ENCODE measurements at regions not wholly inside any gene's neighbourhood (a gene's known extent, or its start where the extent isn't known, plus 50 kb on each side); places are given as distances from the start of the nearest gene placed in this dataset.

GRCh38 chr4:120561648-120562047 lies 360.9 kb downstream of the PRDM5 start:
- WGBS, 2 donors (ENCODE audit: extremely low coverage in 2 of 2, insufficient read length in 2 of 2, insufficient replicate concordance in 1 of 2): no CpG with 5 or more reads among the region's 2 CpGs

GRCh38 chr4:120557372-120557771 lies 365.2 kb downstream of the PRDM5 start:
- Histone ChIP-seq H4K91ac (ENCODE audit: low read depth, low read length, poor library complexity) (no peak overlapping the region), H3K79me1 (ENCODE audit: low read depth, low read length) (no peaks in the 10 kb centered on the region), H3K9ac (ENCODE audit: low read depth, low read length, poor library complexity) (no peak overlapping the region), H3K23ac (ENCODE audit: low read depth, low read length, poor library complexity) (no peak overlapping the region), H3K4me2 (ENCODE audit: insufficient read depth, low read length, poor library complexity, severe bottlenecking) (no peak overlapping the region), H3K14ac (ENCODE audit: low read length) (no peak overlapping the region), H3K27ac (replicated peaks; ENCODE audit: low read length) (no peak overlapping the region), H2BK15ac (ENCODE audit: low read length) (no peak overlapping the region), H2BK12ac (ENCODE audit: low read length) (no peak overlapping the region), H3K36me3 (replicated peaks in 1 of 2; ENCODE audit: control insufficient read depth in 2 of 2, insufficient read depth in 2 of 2, low read length in 2 of 2) (no peaks in the 10 kb centered on the region), H3K18ac (ENCODE audit: low read length) (no peak overlapping the region), H2BK5ac (ENCODE audit: low read length) (no peak overlapping the region), H4K8ac (ENCODE audit: low read depth, low read length) (no peak overlapping the region), H3K4ac (ENCODE audit: low read length) (no peak overlapping the region), H3K27me3 (ENCODE audit: control insufficient read depth in 3 of 3, insufficient read depth in 3 of 3, low read depth in 1 of 3, low read length in 3 of 3) (no peaks in the 10 kb centered on the region), H3K4me3 (ENCODE audit: low read length in 2 of 2) (no peak overlapping the region), H3K4me1 (ENCODE audit: control insufficient read depth in 2 of 2, insufficient read depth in 1 of 2, low read depth in 1 of 2, low read length in 2 of 2) (no peaks in the 10 kb centered on the region), H3K9me3 (replicated peaks in 1 of 2; ENCODE audit: control insufficient read depth in 2 of 2, insufficient read depth in 1 of 2, low read depth in 1 of 2, low read length in 2 of 2) (peaks cover 2 to 5% of the 10 kb centered on the region in 2 donors), H2AFZ (ENCODE audit: low read length) (no peak overlapping the region), H2BK120ac (ENCODE audit: low read depth, low read length) (no peak overlapping the region), H2AK5ac (ENCODE audit: low read depth, low read length) (no peak overlapping the region)
- no peak for DNase-seq (ENCODE audit: low spot score)
- WGBS, 2 donors (ENCODE audit: extremely low coverage in 2 of 2, insufficient read length in 2 of 2, insufficient replicate concordance in 1 of 2): no CpG with 5 or more reads among the region's 2 CpGs

More at GRCh38 chr4:120561648-120562047, 360.9 kb downstream of the PRDM5 start:
- Histone ChIP-seq H4K8ac (ENCODE audit: low read depth, low read length) (no peak overlapping the region), H3K79me1 (ENCODE audit: low read depth, low read length) (no peaks in the 10 kb centered on the region), H3K4ac (ENCODE audit: low read length) (no peak overlapping the region), H2BK120ac (ENCODE audit: low read depth, low read length) (no peak overlapping the region), H3K14ac (ENCODE audit: low read length) (no peak overlapping the region), H2BK5ac (ENCODE audit: low read length) (no peak overlapping the region), H2AK5ac (ENCODE audit: low read depth, low read length) (no peak overlapping the region), H3K9me3 (replicated peaks in 1 of 2; ENCODE audit: control insufficient read depth in 2 of 2, insufficient read depth in 1 of 2, low read depth in 1 of 2, low read length in 2 of 2) (peaks cover 2 to 8% of the 10 kb centered on the region in 2 donors), H2AFZ (ENCODE audit: low read length) (no peak overlapping the region), H3K23ac (ENCODE audit: low read depth, low read length, poor library complexity) (no peak overlapping the region), H3K4me3 (ENCODE audit: low read length in 2 of 2) (no peak overlapping the region), H2BK12ac (ENCODE audit: low read length) (no peak overlapping the region), H3K4me2 (ENCODE audit: insufficient read depth, low read length, poor library complexity, severe bottlenecking) (no peak overlapping the region), H3K18ac (ENCODE audit: low read length) (no peak overlapping the region), H3K9ac (ENCODE audit: low read depth, low read length, poor library complexity) (no peak overlapping the region), H4K91ac (ENCODE audit: low read depth, low read length, poor library complexity) (no peak overlapping the region), H3K27ac (replicated peaks; ENCODE audit: low read length) (no peak overlapping the region), H3K36me3 (replicated peaks in 1 of 2; ENCODE audit: control insufficient read depth in 2 of 2, insufficient read depth in 2 of 2, low read length in 2 of 2) (no peaks in the 10 kb centered on the region), H2BK15ac (ENCODE audit: low read length) (no peak overlapping the region), H3K27me3 (ENCODE audit: control insufficient read depth in 3 of 3, insufficient read depth in 3 of 3, low read depth in 1 of 3, low read length in 3 of 3) (no peaks in the 10 kb centered on the region), H3K4me1 (ENCODE audit: control insufficient read depth in 2 of 2, insufficient read depth in 1 of 2, low read depth in 1 of 2, low read length in 2 of 2) (no peaks in the 10 kb centered on the region)
- DNase-seq (ENCODE audit: low spot score): no peak

- H3K18ac ChIP-seq (ENCODE audit: low read length): no peak overlapping the region
- no peak overlapping the region for H3K4me3 ChIP-seq (ENCODE audit: low read length in 2 of 2)
- no peaks in the 10 kb centered on the region for H3K36me3 ChIP-seq (replicated peaks in 1 of 2; ENCODE audit: control insufficient read depth in 2 of 2, insufficient read depth in 2 of 2, low read length in 2 of 2)
- no peak overlapping the region for H3K27ac ChIP-seq (replicated peaks; ENCODE audit: low read length)
- no peak overlapping the region for H2AFZ ChIP-seq (ENCODE audit: low read length)
- no CpG with 5 or more reads among the region's 2 CpGs for WGBS, 2 donors (ENCODE audit: extremely low coverage in 2 of 2, insufficient read length in 2 of 2, insufficient replicate concordance in 1 of 2)
- H3K4ac ChIP-seq (ENCODE audit: low read length): no peak overlapping the region
- H3K9me3 ChIP-seq (replicated peaks in 1 of 2; ENCODE audit: control insufficient read depth in 2 of 2, insufficient read depth in 1 of 2, low read depth in 1 of 2, low read length in 2 of 2): no peaks in the 10 kb centered on the region
- no peak overlapping the region for H2BK120ac ChIP-seq (ENCODE audit: low read depth, low read length)
- no peak overlapping the region for H3K14ac ChIP-seq (ENCODE audit: low read length)
- no peak overlapping the region for H3K23ac ChIP-seq (ENCODE audit: low read depth, low read length, poor library complexity)
- no peak overlapping the region for H2BK5ac ChIP-seq (ENCODE audit: low read length)
- no peak overlapping the region for H4K91ac ChIP-seq (ENCODE audit: low read depth, low read length, poor library complexity)
- H2BK15ac ChIP-seq (ENCODE audit: low read length): no peak overlapping the region
- no peak overlapping the region for H2BK12ac ChIP-seq (ENCODE audit: low read length)
- H4K8ac ChIP-seq (ENCODE audit: low read depth, low read length): no peak overlapping the region
- no peak overlapping the region for H2AK5ac ChIP-seq (ENCODE audit: low read depth, low read length)
- no peak for DNase-seq (ENCODE audit: low spot score)
- H3K4me1 ChIP-seq (ENCODE audit: control insufficient read depth in 2 of 2, insufficient read depth in 1 of 2, low read depth in 1 of 2, low read length in 2 of 2): no peaks in the 10 kb centered on the region
- no peaks in the 10 kb centered on the region for H3K79me1 ChIP-seq (ENCODE audit: low read depth, low read length)
- H3K9ac ChIP-seq (ENCODE audit: low read depth, low read length, poor library complexity): no peak overlapping the region
- no peak overlapping the region for H3K4me2 ChIP-seq (ENCODE audit: insufficient read depth, low read length, poor library complexity, severe bottlenecking)
- H3K27me3 ChIP-seq (ENCODE audit: control insufficient read depth in 3 of 3, insufficient read depth in 3 of 3, low read depth in 1 of 3, low read length in 3 of 3): no peaks in the 10 kb centered on the region
Measured at GRCh38 chr4:120555058-120555457, 367.5 kb downstream of the PRDM5 start.

- no peaks in the 10 kb centered on the region for H3K27me3 ChIP-seq (ENCODE audit: control insufficient read depth in 3 of 3, insufficient read depth in 3 of 3, low read depth in 1 of 3, low read length in 3 of 3)
- H3K27ac ChIP-seq (replicated peaks; ENCODE audit: low read length): no peak overlapping the region
- H3K4me2 ChIP-seq (ENCODE audit: insufficient read depth, low read length, poor library complexity, severe bottlenecking): no peak overlapping the region
- no peak overlapping the region for H2BK5ac ChIP-seq (ENCODE audit: low read length)
- H3K14ac ChIP-seq (ENCODE audit: low read length): no peak overlapping the region
- H3K18ac ChIP-seq (ENCODE audit: low read length): no peak overlapping the region
- peaks cover 2 to 8% of the 10 kb centered on the region in 2 donors for H3K4me1 ChIP-seq (ENCODE audit: control insufficient read depth in 2 of 2, insufficient read depth in 1 of 2, low read depth in 1 of 2, low read length in 2 of 2)
- no peak overlapping the region for H2BK15ac ChIP-seq (ENCODE audit: low read length)
- no peak overlapping the region for H2BK12ac ChIP-seq (ENCODE audit: low read length)
- no peak overlapping the region for H4K91ac ChIP-seq (ENCODE audit: low read depth, low read length, poor library complexity)
- no peak overlapping the region for H2AFZ ChIP-seq (ENCODE audit: low read length)
- H3K23ac ChIP-seq (ENCODE audit: low read depth, low read length, poor library complexity): no peak overlapping the region
- H2BK120ac ChIP-seq (ENCODE audit: low read depth, low read length): no peak overlapping the region
- no CpG with 5 or more reads among the region's 3 CpGs for WGBS, 2 donors (ENCODE audit: extremely low coverage in 2 of 2, insufficient read length in 2 of 2, insufficient replicate concordance in 1 of 2)
- H3K36me3 ChIP-seq (replicated peaks in 1 of 2; ENCODE audit: control insufficient read depth in 2 of 2, insufficient read depth in 2 of 2, low read length in 2 of 2): no peaks in the 10 kb centered on the region
- H3K9me3 ChIP-seq (replicated peaks in 1 of 2; ENCODE audit: control insufficient read depth in 2 of 2, insufficient read depth in 1 of 2, low read depth in 1 of 2, low read length in 2 of 2): no peaks in the 10 kb centered on the region
- H3K4ac ChIP-seq (ENCODE audit: low read length): no peak overlapping the region
- no peak overlapping the region for H3K9ac ChIP-seq (ENCODE audit: low read depth, low read length, poor library complexity)
- H4K8ac ChIP-seq (ENCODE audit: low read depth, low read length): no peak overlapping the region
- H2AK5ac ChIP-seq (ENCODE audit: low read depth, low read length): no peak overlapping the region
- no peak for DNase-seq (ENCODE audit: low spot score)
- H3K4me3 ChIP-seq (ENCODE audit: low read length in 2 of 2): no peak overlapping the region
- no peaks in the 10 kb centered on the region for H3K79me1 ChIP-seq (ENCODE audit: low read depth, low read length)
Measured at GRCh38 chr4:120554086-120554485, 368.4 kb downstream of the PRDM5 start.
